Keratinocyte (primary cell): ENCODE measurements at regions not wholly inside any gene's neighbourhood (a gene's known extent, or its start where the extent isn't known, plus 50 kb on each side); places are given as distances from the start of the nearest gene placed in this dataset.

Experiments used
- CTCF ChIP-seq, 3 experiments: IDR thresholded peaks in 1 of 3; conservative IDR thresholded peaks in 1 of 3; optimal IDR thresholded peaks in 1 of 3; 2 replicates in 2 of 3; 3 replicates in 1 of 3; pipeline versions ENCODE3 to v1.5.1; 2011; ENCODE audit warnings: low read length in 3 of 3, mild to moderate bottlenecking in 3 of 3, moderate library complexity in 2 of 3, control low read depth in 1 of 3, inconsistent platforms in 1 of 3; ENCODE audit not compliant: insufficient read depth in 2 of 3; ENCODE audit errors: extremely low read depth in 1 of 3
- EZH2 ChIP-seq: IDR thresholded peaks from one replicate; pipeline ENCODE4 v1.6.1; 2012; ENCODE audit warnings: inconsistent platforms, mild to moderate bottlenecking, low read length, moderate library complexity

DNA sequence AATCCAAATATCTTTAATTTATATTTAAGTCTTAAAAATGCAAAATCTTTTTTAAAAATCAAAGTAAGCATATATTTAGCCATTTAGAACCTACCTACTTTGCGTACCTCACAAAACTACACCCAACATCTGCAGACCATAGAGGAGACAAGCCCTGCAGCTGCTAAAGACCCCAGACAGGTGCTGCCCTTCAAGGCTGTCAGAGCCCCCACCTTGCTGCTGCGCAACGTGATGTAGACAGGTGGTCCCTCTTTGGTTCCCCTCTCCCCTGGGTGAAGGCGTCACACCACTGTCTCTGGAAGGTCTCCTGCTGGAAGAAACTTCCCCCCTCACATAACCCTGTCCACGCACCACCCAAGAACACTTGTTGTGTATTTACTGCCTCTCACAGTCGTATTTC is 204.5 kb downstream of the ARRDC4 start:
- TF ChIP-seq EZH2 (no peak), CTCF (optimal IDR thresholded peaks at IDR 0.05 in 1 of 3, IDR thresholded peaks at IDR 0.05 in 1 of 3, conservative IDR thresholded peaks at IDR 0.05 in 1 of 3; ENCODE audit: extremely low read depth in 1 of 3, insufficient read depth in 2 of 3, low read length in 3 of 3) (no peak)
